ENCODE measurements at regions not wholly inside any gene's neighbourhood (a gene's known extent, or its start where the extent isn't known, plus 50 kb on each side); places are given as distances from the start of the nearest gene placed in this dataset.

DNA sequence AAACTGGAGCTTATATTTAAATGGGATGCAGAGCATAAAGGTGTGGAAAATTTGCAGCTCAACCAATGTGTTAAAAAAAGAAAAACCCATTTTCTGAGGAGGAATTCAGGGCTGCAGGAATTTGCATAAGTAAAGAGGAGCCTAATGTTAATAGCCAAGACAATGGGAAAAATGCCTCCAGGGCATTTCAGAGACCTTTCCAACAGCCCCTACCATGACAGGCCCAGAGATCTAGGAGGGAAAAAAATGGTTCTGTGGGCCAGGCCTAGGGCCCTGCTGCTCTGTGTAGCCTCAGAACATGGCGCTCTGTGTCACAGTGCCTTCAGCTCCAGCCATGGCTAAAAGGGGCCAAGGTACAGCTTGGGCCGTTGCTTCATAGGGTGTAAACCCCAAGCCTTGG lies 719.7 kb upstream of the ACVR2A start:
- no peak for DNase-seq (ENCODE audit: low read depth)
- TF ChIP-seq, protein P1, sequence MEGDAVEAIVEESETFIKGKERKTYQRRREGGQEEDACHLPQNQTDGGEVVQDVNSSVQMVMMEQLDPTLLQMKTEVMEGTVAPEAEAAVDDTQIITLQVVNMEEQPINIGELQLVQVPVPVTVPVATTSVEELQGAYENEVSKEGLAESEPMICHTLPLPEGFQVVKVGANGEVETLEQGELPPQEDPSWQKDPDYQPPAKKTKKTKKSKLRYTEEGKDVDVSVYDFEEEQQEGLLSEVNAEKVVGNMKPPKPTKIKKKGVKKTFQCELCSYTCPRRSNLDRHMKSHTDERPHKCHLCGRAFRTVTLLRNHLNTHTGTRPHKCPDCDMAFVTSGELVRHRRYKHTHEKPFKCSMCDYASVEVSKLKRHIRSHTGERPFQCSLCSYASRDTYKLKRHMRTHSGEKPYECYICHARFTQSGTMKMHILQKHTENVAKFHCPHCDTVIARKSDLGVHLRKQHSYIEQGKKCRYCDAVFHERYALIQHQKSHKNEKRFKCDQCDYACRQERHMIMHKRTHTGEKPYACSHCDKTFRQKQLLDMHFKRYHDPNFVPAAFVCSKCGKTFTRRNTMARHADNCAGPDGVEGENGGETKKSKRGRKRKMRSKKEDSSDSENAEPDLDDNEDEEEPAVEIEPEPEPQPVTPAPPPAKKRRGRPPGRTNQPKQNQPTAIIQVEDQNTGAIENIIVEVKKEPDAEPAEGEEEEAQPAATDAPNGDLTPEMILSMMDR (IDR thresholded peaks at IDR 0.05; ENCODE audit: insufficient read depth, low read depth, low read length), result no peak
- H3K4me3 ChIP-seq (ENCODE audit: low read depth, low read length), result no peak overlapping the region

DNA sequence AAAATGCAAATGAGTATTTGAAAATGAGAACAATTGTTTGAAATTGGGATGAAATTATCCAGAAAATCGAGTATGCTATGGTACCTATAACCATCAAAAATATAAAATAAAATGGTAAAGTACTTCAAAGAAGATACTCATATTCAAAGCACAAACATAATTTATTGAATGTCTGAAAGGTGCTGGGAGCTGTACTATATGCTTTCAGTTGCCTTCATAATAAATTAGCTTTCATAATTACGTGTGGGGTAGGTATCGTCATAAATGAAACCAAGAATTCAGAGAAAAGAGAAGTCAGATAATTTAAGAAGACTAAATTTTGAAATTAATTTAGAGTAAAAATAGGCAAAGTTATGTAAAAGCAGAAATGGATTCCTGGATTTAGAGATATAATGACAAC lies 721.9 kb upstream of the ACVR2A start:
- TF ChIP-seq, protein P1 (IDR thresholded peaks at IDR 0.05; ENCODE audit: insufficient read depth, low read depth, low read length), result no peak
- no peak overlapping the region for H3K4me3 ChIP-seq (ENCODE audit: low read depth, low read length)
- no peak for DNase-seq (ENCODE audit: low read depth)

DNA sequence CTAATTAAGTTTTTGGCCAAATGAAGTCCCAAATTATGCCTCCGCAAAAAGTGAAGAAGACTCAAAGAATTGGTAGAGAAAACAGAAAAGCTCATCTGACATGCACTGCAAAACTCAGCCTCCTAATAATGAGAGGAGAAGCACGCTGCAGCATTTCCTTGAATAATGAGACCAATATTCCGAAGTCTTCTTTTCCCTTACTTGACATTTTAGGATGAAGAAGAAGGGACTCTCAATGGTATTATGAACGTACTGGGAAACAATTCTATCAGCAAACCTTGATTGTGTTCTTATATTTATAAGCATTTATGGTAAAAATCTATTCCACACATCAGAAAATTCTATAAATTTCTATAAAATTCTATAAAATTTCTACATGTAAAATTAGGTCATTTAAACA lies 733.9 kb upstream of the ACVR2A start:
- no peak overlapping the region for H3K4me3 ChIP-seq (ENCODE audit: low read depth, low read length)
- TF ChIP-seq, protein P1 (IDR thresholded peaks at IDR 0.05; ENCODE audit: insufficient read depth, low read depth, low read length), result no peak
- no peak for DNase-seq (ENCODE audit: low read depth)

DNA sequence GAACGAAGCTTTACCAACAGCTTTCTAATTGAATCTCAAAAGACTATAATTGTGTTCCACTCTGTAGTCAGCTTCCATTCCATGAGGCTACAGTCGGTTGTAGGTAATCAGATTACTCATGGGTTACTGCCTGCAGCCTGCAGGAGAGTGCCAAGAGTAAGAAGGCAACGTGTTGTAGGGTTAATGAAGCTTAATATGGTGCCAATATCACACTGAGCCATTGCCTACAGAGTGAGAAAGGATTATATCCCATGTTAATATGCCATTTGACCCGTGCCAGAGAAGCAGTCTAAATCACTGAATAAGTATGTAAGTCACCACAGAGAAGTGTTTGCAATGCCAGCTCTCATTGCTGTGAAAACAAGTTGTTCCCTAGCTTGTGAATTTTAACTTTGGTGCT lies 734.5 kb upstream of the ACVR2A start:
- no peak for DNase-seq (ENCODE audit: low read depth)
- H3K4me3 ChIP-seq (ENCODE audit: low read depth, low read length), result no peak overlapping the region
- TF ChIP-seq, protein P1 (IDR thresholded peaks at IDR 0.05; ENCODE audit: insufficient read depth, low read depth, low read length), result no peak

DNA sequence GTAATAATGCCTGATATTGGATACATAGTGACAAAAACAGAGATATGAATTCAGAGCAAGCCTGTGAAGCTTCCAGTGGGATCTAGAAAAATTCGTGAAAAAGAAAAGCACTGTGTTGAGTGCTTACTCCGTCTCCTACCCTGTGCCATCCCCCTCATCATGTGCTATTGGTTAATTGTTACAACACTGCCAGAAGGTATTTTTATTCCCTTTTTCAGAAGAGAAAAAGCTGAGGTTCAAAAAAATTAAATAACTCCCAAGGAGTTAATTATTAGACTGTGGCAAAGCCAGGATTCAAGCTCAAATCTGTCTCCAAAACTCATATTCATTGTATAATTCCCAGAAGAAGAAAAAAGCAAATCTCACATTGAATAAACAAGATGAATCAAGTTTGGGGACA lies 735.5 kb upstream of the ACVR2A start:
- no peak for DNase-seq (ENCODE audit: low read depth)
- no peak overlapping the region for H3K4me3 ChIP-seq (ENCODE audit: low read depth, low read length)
- TF ChIP-seq, protein P1 (IDR thresholded peaks at IDR 0.05; ENCODE audit: insufficient read depth, low read depth, low read length), result no peak

DNA sequence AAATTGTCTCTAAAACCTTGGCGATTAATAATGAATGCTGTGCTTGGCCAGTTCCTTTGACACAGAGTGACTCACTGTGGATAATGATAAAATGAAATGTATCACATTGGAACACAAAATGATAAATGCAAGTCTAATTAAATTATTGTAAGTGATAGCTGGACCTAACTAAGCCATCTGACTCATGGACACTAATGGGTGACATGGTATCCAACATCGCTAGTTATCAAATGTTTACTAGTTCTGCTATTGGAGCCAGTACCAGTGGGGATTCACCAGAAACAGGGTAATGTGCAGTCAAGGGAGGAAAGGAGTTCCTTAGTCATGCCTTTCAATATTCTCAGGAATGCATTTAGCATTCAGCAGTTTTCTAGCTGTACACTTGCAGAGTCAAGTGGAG lies 736.3 kb upstream of the ACVR2A start:
- no peak for DNase-seq (ENCODE audit: low read depth)
- H3K4me3 ChIP-seq (ENCODE audit: low read depth, low read length), result no peak overlapping the region
- TF ChIP-seq, protein P1 (IDR thresholded peaks at IDR 0.05; ENCODE audit: insufficient read depth, low read depth, low read length), result no peak

DNA sequence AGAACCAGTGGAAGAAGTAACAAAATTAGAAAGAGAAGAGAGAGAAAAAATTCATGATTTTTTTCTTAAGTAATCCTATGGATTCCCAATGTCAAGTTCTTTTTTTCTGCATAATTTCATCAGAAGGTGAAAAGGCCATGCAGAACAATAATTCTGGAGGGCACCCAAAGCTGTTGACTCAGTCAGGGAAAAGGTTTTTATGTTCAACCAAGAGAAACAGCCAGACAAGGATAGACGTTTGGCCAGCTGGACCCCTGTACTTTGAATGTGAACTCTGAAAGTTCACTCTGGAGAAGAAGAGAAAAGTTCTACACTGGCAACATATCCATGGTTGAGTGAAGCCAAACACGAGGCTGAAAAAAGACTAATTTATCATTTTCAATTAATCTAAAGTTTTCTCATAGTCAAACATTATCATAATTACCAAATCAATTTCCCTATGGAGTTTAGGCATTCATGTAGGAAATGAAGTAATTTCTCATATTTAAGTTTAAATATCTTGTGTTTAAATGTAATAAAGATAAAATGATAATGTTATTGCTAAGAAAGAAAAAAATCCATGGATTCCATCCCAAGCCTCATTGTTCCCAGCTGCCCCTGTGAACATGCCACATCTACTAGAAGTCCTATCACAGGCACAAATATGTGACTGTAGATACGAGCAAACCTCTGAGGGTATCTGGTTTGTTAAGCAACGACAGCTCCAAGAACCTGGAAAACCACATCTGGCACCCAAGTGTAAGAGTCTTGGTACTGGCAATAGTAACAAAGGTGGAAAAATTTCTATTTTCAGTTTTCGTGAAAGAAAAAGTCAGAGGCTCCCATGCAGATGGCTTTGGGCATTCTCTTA lies 742.7 kb upstream of the ACVR2A start:
- H3K4me3 ChIP-seq (ENCODE audit: low read depth, low read length), result no peak overlapping the region
- no peak for DNase-seq (ENCODE audit: low read depth)
- TF ChIP-seq, protein P1 (IDR thresholded peaks at IDR 0.05; ENCODE audit: insufficient read depth, low read depth, low read length), result no peak
